Activated T-cell treated with anti-CD3 and anti-CD28 coated beads for 48 hours (primary cell): ENCODE measurements at regions not wholly inside any gene's neighbourhood (a gene's known extent, or its start where the extent isn't known, plus 50 kb on each side); places are given as distances from the start of the nearest gene placed in this dataset.
A peak's percentile ranks its signal among the peaks of the same experiment; 100 is the strongest.
"Not testable (repeated sequence)": the region's sequence is repeated elsewhere in the genome, so short reads cannot be mapped to it uniquely, and the experiment has no call there.

Source experiments
- DNase-seq: peaks from one replicate; pipeline ENCODE4 v3.0.0-alpha.2; 2020; ENCODE audit warnings: low read depth

DNA sequence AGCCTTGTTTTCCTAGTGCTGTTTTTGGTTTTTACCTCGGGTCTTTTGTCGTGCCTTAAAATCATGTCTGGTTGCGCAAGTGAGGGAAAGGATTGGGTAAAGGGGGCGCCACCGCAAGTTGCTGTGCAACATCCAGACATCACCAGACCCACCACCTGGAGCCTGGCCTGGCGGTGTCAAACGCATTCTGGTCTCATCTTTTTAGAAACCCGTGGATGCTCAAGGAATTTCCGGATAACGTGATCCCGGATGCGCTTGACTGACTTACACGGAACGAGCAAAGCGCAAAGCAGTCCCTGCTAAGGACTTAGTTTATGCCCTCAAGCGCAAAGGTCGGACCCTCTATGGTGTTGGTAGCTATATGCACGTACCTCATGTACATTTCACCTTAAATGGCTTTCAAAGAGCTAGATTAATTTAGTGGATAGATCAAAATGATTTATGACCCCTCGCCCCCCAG is 105.2 kb downstream of the OR2B2 start:
- DNase-seq: no peak

GRCh38 chr6:27805347-27805746 is 106.8 kb downstream of the OR2B2 start:
- DNase-seq: no peak

- DNase-seq: no peak
Observed at GRCh38 chr6:27804851-27805250, 107.3 kb downstream of the OR2B2 start.

- DNase-seq: no peak
Observed at GRCh38 chr6:27800731-27801373, 111.3 kb downstream of the OR2B2 start.

DNA sequence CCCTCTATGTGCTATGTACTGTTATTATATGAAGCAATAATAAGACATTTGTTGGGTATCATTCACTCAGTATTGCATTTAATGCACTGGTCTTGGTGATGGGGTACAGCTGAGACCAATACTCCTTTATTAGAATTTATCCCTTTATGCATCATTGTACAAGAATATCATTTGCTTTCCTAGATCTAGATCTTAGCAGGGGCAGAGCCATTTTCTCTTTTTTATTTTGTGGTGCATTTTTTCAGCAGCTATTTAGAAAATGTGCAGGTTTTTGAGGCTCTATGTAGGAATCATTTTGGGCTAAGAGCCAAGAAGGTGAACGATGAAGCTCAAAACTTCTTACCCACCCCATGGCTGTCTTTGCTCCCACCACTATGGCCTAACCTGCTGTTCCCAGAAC is 114.2 kb downstream of the OR2B2 start:
- DNase-seq: no peak

- not testable (repeated sequence) for DNase-seq
Observed at GRCh38 chr6:27796736-27797481, 115.3 kb downstream of the OR2B2 start.

GRCh38 chr6:27795697-27796494 is 116.3 kb downstream of the OR2B2 start:
- DNase-seq: no peak

GRCh38 chr6:27791182-27791943 is 120.8 kb downstream of the OR2B2 start:
- peak; percentile 55 for DNase-seq

DNA sequence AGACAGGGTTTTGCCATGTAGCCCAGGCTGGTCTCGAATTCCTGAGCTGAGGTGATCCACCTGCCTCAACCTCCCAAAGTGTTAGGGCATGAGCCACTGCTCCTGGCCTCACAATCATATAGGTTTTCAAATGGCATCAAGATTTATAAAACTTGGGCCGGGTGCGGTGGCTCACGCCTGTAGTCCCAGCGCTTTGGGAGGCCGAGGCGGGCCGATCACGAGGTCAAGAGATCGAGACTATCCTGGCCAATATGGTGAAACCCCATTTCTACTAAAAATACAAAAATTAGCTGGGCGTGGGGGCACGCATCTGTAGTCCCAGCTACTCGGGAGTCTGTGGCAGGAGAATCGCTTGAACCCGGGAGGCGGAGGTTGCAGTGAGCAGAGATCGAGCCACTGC is 123.8 kb downstream of the OR2B2 start:
- DNase-seq: not testable (repeated sequence)

- DNase-seq: no peak
Observed at GRCh38 chr6:27786048-27786447, 126.1 kb downstream of the OR2B2 start.

DNA sequence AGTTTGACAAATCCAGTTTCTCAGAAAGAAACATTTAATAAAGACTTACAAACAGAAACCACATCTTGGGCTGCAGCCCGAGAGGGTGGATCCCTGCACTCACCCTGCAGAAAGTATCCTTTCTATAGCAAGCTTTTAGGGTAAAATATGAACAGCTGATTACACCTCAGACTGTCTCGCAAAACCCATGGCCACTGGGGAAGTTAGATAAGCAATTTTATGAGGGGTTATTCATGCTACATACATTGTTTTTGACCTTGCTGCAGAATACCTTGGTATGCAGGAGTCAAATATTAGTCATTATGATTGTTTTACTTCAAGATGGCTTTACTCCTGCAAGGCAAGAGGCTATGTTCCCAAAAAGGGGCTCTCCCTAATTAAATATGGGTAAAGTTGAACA is 126.9 kb downstream of the OR2B2 start:
- DNase-seq: no peak

GRCh38 chr6:27782748-27783147 is 129.4 kb downstream of the OR2B2 start:
- no peak for DNase-seq

- DNase-seq: no peak
Observed at GRCh38 chr6:27778625-27779417, 133.4 kb downstream of the OR2B2 start.

GRCh38 chr6:27777614-27778355 is 134.4 kb downstream of the OR2B2 start:
- no peak for DNase-seq

DNA sequence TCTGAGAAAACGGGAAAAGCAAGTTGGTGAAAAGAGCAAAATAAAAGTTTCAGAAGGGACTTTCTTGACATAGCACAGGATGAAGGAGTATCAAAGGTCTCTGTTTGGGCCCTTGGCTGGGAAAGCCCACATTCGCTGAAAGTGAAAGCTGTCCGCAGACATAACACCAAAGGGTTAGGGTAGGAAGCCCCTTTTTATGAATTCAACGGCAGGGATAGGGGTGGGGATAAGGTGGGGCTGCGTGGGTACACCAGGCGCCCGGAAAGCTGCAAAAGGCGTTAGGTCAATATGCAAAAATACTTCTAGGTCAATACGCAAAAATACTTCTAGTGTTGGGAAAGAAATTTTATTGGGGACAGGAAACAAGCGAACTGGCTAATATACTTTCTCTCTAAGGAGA is 135.1 kb downstream of the OR2B2 start:
- no peak for DNase-seq

DNA sequence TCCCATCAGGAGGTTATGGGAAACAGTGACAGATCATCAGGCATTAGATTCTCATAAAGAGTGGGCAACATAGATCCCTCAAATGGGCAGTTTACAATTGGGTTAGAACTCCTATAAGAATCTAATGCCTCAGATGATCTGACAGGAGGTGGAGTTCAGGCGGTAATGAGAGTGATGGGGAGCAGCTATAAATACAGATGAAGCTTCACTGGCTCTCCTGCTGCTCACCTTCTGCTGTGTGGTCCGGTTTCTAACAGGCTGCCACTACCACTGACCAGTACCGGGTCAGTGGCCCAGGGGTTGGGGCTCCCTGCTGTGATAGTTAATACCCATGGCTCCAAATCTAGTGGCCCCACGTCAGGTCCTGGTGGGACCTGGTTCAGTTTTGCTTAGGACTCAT is 135.7 kb downstream of the OR2B2 start:
- DNase-seq: no peak

- no peak for DNase-seq
Observed at GRCh38 chr6:27775796-27776184, 136.4 kb downstream of the OR2B2 start.

- DNase-seq: not testable (repeated sequence)
Observed at GRCh38 chr6:27775138-27775795, 136.9 kb downstream of the OR2B2 start.

DNA sequence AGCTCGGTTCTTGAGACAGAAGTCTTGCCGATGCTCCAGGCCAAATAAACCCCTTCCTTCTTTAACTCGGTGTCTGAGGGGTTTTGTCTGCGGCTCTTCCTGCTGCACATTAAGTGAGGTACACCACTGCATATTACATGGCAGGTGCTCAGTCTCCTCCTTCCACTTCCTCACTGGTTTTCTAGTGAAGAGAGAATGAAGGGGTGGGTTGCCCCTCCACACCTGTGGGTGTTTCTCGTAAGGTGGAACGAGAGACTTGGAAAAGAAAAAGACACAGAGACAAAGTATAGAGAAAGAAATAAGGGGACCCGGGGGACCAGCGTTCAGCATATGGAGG is 138.0 kb downstream of the OR2B2 start:
- not testable (repeated sequence) for DNase-seq
